ENCODE measurements at regions not wholly inside any gene's neighbourhood (a gene's known extent, or its start where the extent isn't known, plus 50 kb on each side); places are given as distances from the start of the nearest gene placed in this dataset.

GRCh38 chr15:101556273-101556672 lies 66.8 kb upstream of the PCSK6 start:
- no peak for TF ChIP-seq ZNF274 (IDR thresholded peaks at IDR 0.05; ENCODE audit: low read depth, low read length)
- TF ChIP-seq YY1 (IDR thresholded peaks at IDR 0.05; ENCODE audit: insufficient read depth, insufficient read length), result no peak
